Neural progenitor cell (in vitro differentiated cells): ENCODE measurements at regions not wholly inside any gene's neighbourhood (a gene's known extent, or its start where the extent isn't known, plus 50 kb on each side); places are given as distances from the start of the nearest gene placed in this dataset.
"Not testable (repeated sequence)": the region's sequence is repeated elsewhere in the genome, so short reads cannot be mapped to it uniquely, and the experiment has no call there.

Experiments used
- DNase-seq: peaks from one replicate; pipeline ENCODE4 v3.0.0-alpha.2; 2016; ENCODE audit warnings: low spot score
- H2AFZ ChIP-seq: fragments of 200-600 bp; sonication (generic); replicated peaks from 2 replicates; pipeline ENCODE4 v1.6.1; 2016; ENCODE audit warnings: antibody characterized with exemption
- H3F3A ChIP-seq: fragments of 200-600 bp; sonication (generic); 2 replicates; pipeline ENCODE4 v1.6.1; 2016; ENCODE audit warnings: antibody characterized with exemption, low read depth
- H3K27ac ChIP-seq: fragments of 200-600 bp; sonication (generic); 2 replicates; pipeline ENCODE4 v1.5.1; 2016; ENCODE audit warnings: mild to moderate bottlenecking
- H3K27me3 ChIP-seq: fragments of 200-600 bp; sonication (generic); 2 replicates; pipeline ENCODE4 v1.6.1; 2016; ENCODE audit warnings: mild to moderate bottlenecking, moderate library complexity
- H3K36me3 ChIP-seq: fragments of 200-600 bp; sonication (generic); 2 replicates; pipeline ENCODE4 v1.5.1; 2016
- H3K4me1 ChIP-seq: fragments of 200-600 bp; sonication (generic); 2 replicates; pipeline ENCODE4 v1.6.1; 2016; ENCODE audit warnings: mixed run types
- H3K4me2 ChIP-seq: fragments of 200-600 bp; sonication (generic); 2 replicates; pipeline ENCODE4 v1.6.1; 2016
- H3K4me3 ChIP-seq: fragments of 200-600 bp; sonication (generic); 2 replicates; pipeline ENCODE4 v1.5.1; 2016
- H3K79me2 ChIP-seq: fragments of 200-600 bp; sonication (generic); 2 replicates; pipeline ENCODE4 v1.6.1; 2016; ENCODE audit warnings: low read depth
- H3K9ac ChIP-seq: fragments of 200-600 bp; sonication (generic); 2 replicates; pipeline ENCODE4 v1.6.1; 2016
- H3K9me3 ChIP-seq: fragments of 200-600 bp; sonication (generic); 2 replicates; pipeline ENCODE4 v1.5.1; 2016; ENCODE audit warnings: low read depth
- H4K20me1 ChIP-seq: fragments of 200-600 bp; sonication (generic); 2 replicates; pipeline ENCODE4 v1.6.1; 2016; ENCODE audit warnings: low read depth
- H3K27ac Mint-ChIP-seq: 3 replicates; pipeline ENCODE4 v1.8.0; 2021; ENCODE audit warnings: mixed read lengths
- H3K27me3 Mint-ChIP-seq: 2 replicates; pipeline ENCODE4 v1.8.0; 2022; ENCODE audit warnings: low read depth, mild to moderate bottlenecking, inconsistent platforms, moderate library complexity, mixed read lengths; ENCODE audit not compliant: insufficient read depth
- H3K36me3 Mint-ChIP-seq: 3 replicates; pipeline ENCODE4 v1.8.0; 2021; ENCODE audit warnings: mixed read lengths
- H3K4me1 Mint-ChIP-seq: 3 replicates; pipeline ENCODE4 v1.8.0; 2021; ENCODE audit warnings: mixed read lengths
- H3K4me3 Mint-ChIP-seq: 3 replicates; pipeline ENCODE4 v1.8.0; 2021; ENCODE audit warnings: mild to moderate bottlenecking, moderate library complexity, mixed read lengths
- H3K9me3 Mint-ChIP-seq: 3 replicates; pipeline ENCODE4 v1.8.0; 2020; ENCODE audit warnings: mixed read lengths
- EZH2 ChIP-seq: fragments of 200-600 bp; sonication (generic); IDR thresholded peaks from 2 replicates; pipeline ENCODE4 v1.6.1; 2017; ENCODE audit warnings: antibody characterized with exemption, mild to moderate bottlenecking, moderate library complexity
- EZH2phosphoT487 ChIP-seq: fragments of 200-600 bp; sonication (generic); IDR thresholded peaks from 2 replicates; pipeline ENCODE4 v1.6.1; 2017; ENCODE audit warnings: antibody characterized with exemption
- TF ChIP-seq, protein P1 (sequence below): fragments of 200-600 bp; sonication (generic); IDR thresholded peaks from 2 replicates; pipeline ENCODE4 v1.5.1; 2017; ENCODE audit warnings: antibody characterized with exemption, mild to moderate bottlenecking

DNA sequence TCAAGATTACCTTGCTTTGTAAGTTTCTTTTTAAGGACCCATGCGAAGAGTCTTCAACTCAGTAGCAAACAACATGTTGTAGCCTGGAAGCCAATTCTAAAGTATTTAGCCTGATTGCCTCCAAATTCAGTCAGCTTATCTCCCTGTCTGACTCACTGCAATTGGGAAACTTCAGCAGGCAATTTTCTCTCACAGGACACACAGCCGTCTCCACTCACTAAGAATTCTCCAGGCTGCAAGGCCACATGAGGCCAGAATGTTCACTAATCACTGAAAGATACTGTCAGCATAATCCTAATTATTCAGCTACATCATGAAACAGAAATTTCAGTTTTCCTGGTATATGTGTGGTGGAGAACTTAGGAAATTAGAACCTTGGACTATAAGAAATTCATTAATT lies 78.1 kb upstream of the PDE1A start:
- no peaks in the 10 kb centered on the region for H3K79me2 ChIP-seq
- H3K27ac ChIP-seq, result no peak overlapping the region
- H3K4me3 ChIP-seq, result no peak overlapping the region
- Mint-ChIP-seq H3K4me3 (no peak overlapping the region), H3K9me3 (no peaks in the 10 kb centered on the region), H3K27ac (peak overlapping the region; percentile 99), H3K27me3 (no peaks in the 10 kb centered on the region), H3K4me1 (peaks cover 32% of the 10 kb centered on the region), H3K36me3 (peaks cover 4% of the 10 kb centered on the region)
- no peak overlapping the region for H3K9ac ChIP-seq
- H2AFZ ChIP-seq, result no peak overlapping the region
- H3K9me3 ChIP-seq, result no peaks in the 10 kb centered on the region
- H4K20me1 ChIP-seq, result no peaks in the 10 kb centered on the region
- no peaks in the 10 kb centered on the region for H3F3A ChIP-seq
- DNase-seq, result no peak
- no peak for TF ChIP-seq EZH2phosphoT487
- TF ChIP-seq, protein P1, sequence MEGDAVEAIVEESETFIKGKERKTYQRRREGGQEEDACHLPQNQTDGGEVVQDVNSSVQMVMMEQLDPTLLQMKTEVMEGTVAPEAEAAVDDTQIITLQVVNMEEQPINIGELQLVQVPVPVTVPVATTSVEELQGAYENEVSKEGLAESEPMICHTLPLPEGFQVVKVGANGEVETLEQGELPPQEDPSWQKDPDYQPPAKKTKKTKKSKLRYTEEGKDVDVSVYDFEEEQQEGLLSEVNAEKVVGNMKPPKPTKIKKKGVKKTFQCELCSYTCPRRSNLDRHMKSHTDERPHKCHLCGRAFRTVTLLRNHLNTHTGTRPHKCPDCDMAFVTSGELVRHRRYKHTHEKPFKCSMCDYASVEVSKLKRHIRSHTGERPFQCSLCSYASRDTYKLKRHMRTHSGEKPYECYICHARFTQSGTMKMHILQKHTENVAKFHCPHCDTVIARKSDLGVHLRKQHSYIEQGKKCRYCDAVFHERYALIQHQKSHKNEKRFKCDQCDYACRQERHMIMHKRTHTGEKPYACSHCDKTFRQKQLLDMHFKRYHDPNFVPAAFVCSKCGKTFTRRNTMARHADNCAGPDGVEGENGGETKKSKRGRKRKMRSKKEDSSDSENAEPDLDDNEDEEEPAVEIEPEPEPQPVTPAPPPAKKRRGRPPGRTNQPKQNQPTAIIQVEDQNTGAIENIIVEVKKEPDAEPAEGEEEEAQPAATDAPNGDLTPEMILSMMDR, result no peak
- no peak for TF ChIP-seq EZH2
- no peaks in the 10 kb centered on the region for H3K27me3 ChIP-seq
- H3K4me1 ChIP-seq, result peaks cover under 1% of the 10 kb centered on the region
- no peaks in the 10 kb centered on the region for H3K36me3 ChIP-seq
- no peak overlapping the region for H3K4me2 ChIP-seq

DNA sequence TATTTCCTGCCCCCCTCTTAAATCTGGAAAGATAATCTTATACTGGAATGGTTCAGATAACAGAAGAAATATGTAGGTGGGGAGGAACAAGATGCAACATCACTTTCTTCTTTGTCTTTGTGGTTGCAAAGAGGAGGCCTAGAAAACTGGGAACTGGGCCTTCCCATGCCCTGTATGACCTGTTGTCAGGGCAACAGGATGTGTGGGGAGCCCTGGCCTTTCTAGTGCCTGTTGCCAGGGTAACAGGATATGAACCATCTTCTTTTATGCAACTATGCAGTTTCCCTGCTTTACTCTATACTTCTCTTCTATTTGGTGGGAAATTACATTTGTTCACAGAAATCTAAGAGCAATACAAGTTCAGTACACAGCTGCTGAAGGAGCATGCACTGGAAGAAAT lies 79.8 kb upstream of the PDE1A start:
- no peaks in the 10 kb centered on the region for H4K20me1 ChIP-seq
- peak overlapping the region; percentile 64 for H3K4me3 Mint-ChIP-seq
- no peaks in the 10 kb centered on the region for H3K36me3 ChIP-seq
- H3K27me3 ChIP-seq, result no peaks in the 10 kb centered on the region
- peaks cover 3% of the 10 kb centered on the region for H3K9me3 Mint-ChIP-seq
- H3K4me1 Mint-ChIP-seq, result peaks cover 32% of the 10 kb centered on the region
- no peaks in the 10 kb centered on the region for H3K79me2 ChIP-seq
- no peak overlapping the region for H2AFZ ChIP-seq
- DNase-seq, result peak; percentile 11
- no peaks in the 10 kb centered on the region for H3K9me3 ChIP-seq
- H3K4me2 ChIP-seq, result no peak overlapping the region
- no peak overlapping the region for H3K27ac ChIP-seq
- peak overlapping the region; percentile 100 for H3K27ac Mint-ChIP-seq
- H3K36me3 Mint-ChIP-seq, result peaks cover 9% of the 10 kb centered on the region
- no peak overlapping the region for H3K9ac ChIP-seq
- TF ChIP-seq EZH2phosphoT487, result no peak
- TF ChIP-seq, protein P1, result no peak
- no peak for TF ChIP-seq EZH2
- no peaks in the 10 kb centered on the region for H3F3A ChIP-seq
- H3K4me1 ChIP-seq, result no peaks in the 10 kb centered on the region
- no peak overlapping the region for H3K4me3 ChIP-seq
- H3K27me3 Mint-ChIP-seq, result no peaks in the 10 kb centered on the region

DNA sequence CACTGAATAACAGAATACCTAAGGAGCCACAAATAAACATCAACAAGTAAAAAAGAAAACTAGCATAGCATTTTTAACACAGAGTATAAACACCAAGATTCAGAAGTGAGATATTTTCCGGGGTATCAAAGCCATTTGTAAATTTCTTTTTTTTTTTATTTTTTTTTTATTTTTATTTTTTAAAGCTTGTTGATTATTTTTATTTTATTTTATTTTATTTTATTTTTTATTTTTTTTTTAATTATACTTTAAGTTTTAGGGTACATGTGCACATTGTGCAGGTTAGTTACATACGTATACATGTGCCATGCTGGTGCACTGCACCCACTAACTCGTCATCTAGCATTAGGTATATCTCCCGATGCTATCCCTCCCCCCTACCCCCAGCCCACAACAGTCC lies 81.7 kb upstream of the PDE1A start:
- Mint-ChIP-seq H3K4me1 (peaks cover 32% of the 10 kb centered on the region), H3K36me3 (peaks cover 28% of the 10 kb centered on the region), H3K9me3 (peaks cover 22% of the 10 kb centered on the region)
- not testable (repeated sequence) for H3K27me3 Mint-ChIP-seq, H2AFZ ChIP-seq, DNase-seq, H3K27ac ChIP-seq, H4K20me1 ChIP-seq, H3K27me3 ChIP-seq, H3K79me2 ChIP-seq, H3K4me3 Mint-ChIP-seq, H3F3A ChIP-seq, H3K9me3 ChIP-seq, H3K4me3 ChIP-seq, H3K36me3 ChIP-seq, H3K4me2 ChIP-seq, H3K4me1 ChIP-seq, H3K9ac ChIP-seq, H3K27ac Mint-ChIP-seq

DNA sequence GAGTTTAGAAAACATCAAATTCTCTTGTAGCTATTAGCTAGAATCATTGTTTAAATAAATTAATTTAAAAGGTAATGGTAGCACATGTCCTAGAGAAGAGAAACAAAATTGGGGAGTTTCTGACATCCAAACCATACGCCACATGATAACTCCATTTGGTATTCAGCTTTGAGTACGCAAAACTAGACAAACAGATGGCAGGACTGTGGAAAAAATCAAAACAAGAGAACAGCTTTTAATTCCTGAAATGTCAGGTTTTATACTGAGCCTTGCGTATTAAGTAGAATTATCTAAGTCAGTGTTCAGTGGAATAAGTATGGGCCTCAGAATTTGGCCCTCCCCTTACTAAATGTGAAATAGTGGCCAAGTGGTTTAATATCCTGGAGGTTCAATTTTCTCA lies 82.4 kb upstream of the PDE1A start:
- H3K4me1 Mint-ChIP-seq, result peaks cover 32% of the 10 kb centered on the region
- H3F3A ChIP-seq, result no peaks in the 10 kb centered on the region
- no peaks in the 10 kb centered on the region for H3K4me1 ChIP-seq
- H2AFZ ChIP-seq, result no peak overlapping the region
- peaks cover 27% of the 10 kb centered on the region for H3K9me3 Mint-ChIP-seq
- no peak overlapping the region for H3K27ac Mint-ChIP-seq
- no peaks in the 10 kb centered on the region for H3K27me3 Mint-ChIP-seq
- peaks cover 32% of the 10 kb centered on the region for H3K36me3 Mint-ChIP-seq
- H3K4me2 ChIP-seq, result no peak overlapping the region
- DNase-seq, result no peak
- no peak overlapping the region for H3K4me3 Mint-ChIP-seq
- no peak overlapping the region for H3K4me3 ChIP-seq
- H3K27ac ChIP-seq, result no peak overlapping the region
- H3K9ac ChIP-seq, result no peak overlapping the region
- no peaks in the 10 kb centered on the region for H3K36me3 ChIP-seq
- H3K79me2 ChIP-seq, result no peaks in the 10 kb centered on the region
- H4K20me1 ChIP-seq, result no peaks in the 10 kb centered on the region
- H3K9me3 ChIP-seq, result no peaks in the 10 kb centered on the region
- H3K27me3 ChIP-seq, result no peaks in the 10 kb centered on the region
- TF ChIP-seq, protein P1, result no peak
- TF ChIP-seq EZH2 (no peak), EZH2phosphoT487 (no peak)
